ENCODE measurements at regions not wholly inside any gene's neighbourhood (a gene's known extent, or its start where the extent isn't known, plus 50 kb on each side); places are given as distances from the start of the nearest gene placed in this dataset.

GRCh38 chr3:194988495-194989165 is 282.3 kb downstream of the XXYLT1 start:
- TF ChIP-seq, protein P1, sequence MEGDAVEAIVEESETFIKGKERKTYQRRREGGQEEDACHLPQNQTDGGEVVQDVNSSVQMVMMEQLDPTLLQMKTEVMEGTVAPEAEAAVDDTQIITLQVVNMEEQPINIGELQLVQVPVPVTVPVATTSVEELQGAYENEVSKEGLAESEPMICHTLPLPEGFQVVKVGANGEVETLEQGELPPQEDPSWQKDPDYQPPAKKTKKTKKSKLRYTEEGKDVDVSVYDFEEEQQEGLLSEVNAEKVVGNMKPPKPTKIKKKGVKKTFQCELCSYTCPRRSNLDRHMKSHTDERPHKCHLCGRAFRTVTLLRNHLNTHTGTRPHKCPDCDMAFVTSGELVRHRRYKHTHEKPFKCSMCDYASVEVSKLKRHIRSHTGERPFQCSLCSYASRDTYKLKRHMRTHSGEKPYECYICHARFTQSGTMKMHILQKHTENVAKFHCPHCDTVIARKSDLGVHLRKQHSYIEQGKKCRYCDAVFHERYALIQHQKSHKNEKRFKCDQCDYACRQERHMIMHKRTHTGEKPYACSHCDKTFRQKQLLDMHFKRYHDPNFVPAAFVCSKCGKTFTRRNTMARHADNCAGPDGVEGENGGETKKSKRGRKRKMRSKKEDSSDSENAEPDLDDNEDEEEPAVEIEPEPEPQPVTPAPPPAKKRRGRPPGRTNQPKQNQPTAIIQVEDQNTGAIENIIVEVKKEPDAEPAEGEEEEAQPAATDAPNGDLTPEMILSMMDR (IDR thresholded peaks at IDR 0.05; ENCODE audit: low read depth, low read length, poor library complexity, severe bottlenecking): no peak
- no peak for TF ChIP-seq EZH2phosphoT487 (IDR thresholded peaks at IDR 0.05; ENCODE audit: borderline replicate concordance, low read length)

All from DOHH2 (cell line).